Sigmoid colon (tissue), 4 donors: ENCODE measurements at regions not wholly inside any gene's neighbourhood (a gene's known extent, or its start where the extent isn't known, plus 50 kb on each side); places are given as distances from the start of the nearest gene placed in this dataset.

ENCODE experiments used
- CTCF ChIP-seq, 4 experiments: fragments of 450-650 bp in 3 of 4; fragments of 200-600 bp in 1 of 4; IDR thresholded peaks; one replicate each; pipeline ENCODE4 v1.5.1; 2016 to 2019; ENCODE audit warnings: antibody characterized with exemption in 4 of 4, mild to moderate bottlenecking in 3 of 4, moderate library complexity in 2 of 4
- POLR2A ChIP-seq, 2 donors: fragments of 450-650 bp; IDR thresholded peaks; one replicate each; pipeline ENCODE4 v1.6.1; 2016; ENCODE audit warnings: antibody characterized with exemption in 2 of 2, mild to moderate bottlenecking in 2 of 2, moderate library complexity in 2 of 2
- POLR2AphosphoS5 ChIP-seq, 4 donors: sonication (generic); formaldehyde crosslinking; IDR thresholded peaks; one replicate each; pipeline ENCODE4 v1.6.1; 2017; ENCODE audit warnings: antibody characterized with exemption in 4 of 4

- TF ChIP-seq POLR2AphosphoS5 (IDR thresholded peaks at IDR 0.05) (no peak), POLR2A (IDR thresholded peaks at IDR 0.05) (no peak), CTCF (IDR thresholded peaks at IDR 0.05) (no peak)
Observed at GRCh38 chr5:91865915-91866314, 482.8 kb upstream of the ARRDC3 start.
